GM12878 (cell line): ENCODE measurements at regions not wholly inside any gene's neighbourhood (a gene's known extent, or its start where the extent isn't known, plus 50 kb on each side); places are given as distances from the start of the nearest gene placed in this dataset.

Experiments
- ATAC-seq: fragments of 200-7000 bp; cut with Tn5 transposase; 3 replicates; pipeline ENCODE4 v1.9.1; 2020; ENCODE audit warnings: mild to moderate bottlenecking, moderate library complexity
- BruUV-seq: library from RNA; stranded (reverse); fragments of 400-500 nt; replicated peaks from 2 replicates; lab custom pipeline; 2021; lab: Mats Ljungman, UMichigan
- CTCF ChIA-PET: fragments of 300-600 bp; sonication (Branson Sonifier 250); formaldehyde crosslinking; extraction: SDS; loops from one replicate; lab custom pipeline; 2021; ENCODE audit warnings: inconsistent platforms; lab: Yijun Ruan, JAX
- POLR2A ChIA-PET: fragments of 350-600 bp; formaldehyde crosslinking; extraction: SDS; loops from one replicate; lab custom pipeline; 2021; ENCODE audit warnings: inconsistent platforms; lab: Charles Lee
- RAD21 ChIA-PET: fragments of 300-600 bp; sonication (Branson Sonifier 250); formaldehyde crosslinking; loops from one replicate; lab custom pipeline; 2023; ENCODE audit warnings: antibody characterized with exemption; ENCODE audit not compliant: unreplicated experiment; lab: Charles Lee
- SMC1A ChIA-PET: fragments of 300-600 bp; sonication (Branson Sonifier 250); formaldehyde crosslinking; loops from one replicate; lab custom pipeline; 2023; ENCODE audit not compliant: unreplicated experiment, uncharacterized antibody; lab: Charles Lee
- DNase-seq: peaks from one replicate; pipeline ENCODE4 v3.0.0-alpha.2; 2011; ENCODE audit warnings: low read depth, low spot score
- FAIRE-seq: peaks from 3 replicates; lab custom pipeline; 2011; peaks lifted over from hg19 to GRCh38; lab: Jason Lieb, UNC
- H2AFZ ChIP-seq: 2 replicates; pipeline ENCODE4 v1.6.0; 2011; ENCODE audit warnings: low read depth, low read length, control low read depth; ENCODE audit not compliant: control insufficient read depth
- H3K27ac ChIP-seq: 2 replicates; pipeline ENCODE4 v1.5.1; 2011; ENCODE audit warnings: control low read depth; ENCODE audit not compliant: control insufficient read depth, insufficient read depth
- H3K27me3 ChIP-seq, 2 experiments: replicated peaks in 1 of 2; 2 replicates each; pipeline versions ENCODE4 v1.6.0 to v1.6.1; 2011; ENCODE audit warnings: low read length in 1 of 2; ENCODE audit not compliant: control insufficient read depth in 2 of 2, insufficient read depth in 2 of 2
- H3K36me3 ChIP-seq, 2 experiments: 2 replicates each; pipeline ENCODE4 v1.5.1; 2011; ENCODE audit warnings: low read length in 1 of 2; ENCODE audit not compliant: control insufficient read depth in 2 of 2, insufficient read depth in 2 of 2
- H3K4me1 ChIP-seq: 2 replicates; pipeline ENCODE4 v1.6.1; 2011; ENCODE audit warnings: mild to moderate bottlenecking, low read length, moderate library complexity, mixed read lengths; ENCODE audit not compliant: control insufficient read depth, insufficient read depth
- H3K4me2 ChIP-seq: 2 replicates; pipeline ENCODE4 v1.6.0; 2011; ENCODE audit warnings: control low read depth; ENCODE audit not compliant: control insufficient read depth, insufficient read depth
- H3K4me3 ChIP-seq: fragments of 200-600 bp; sonication (generic); 2 replicates; pipeline ENCODE4 v1.5.1; 2016
- H3K79me2 ChIP-seq: 2 replicates; pipeline ENCODE4 v1.6.0; 2011; ENCODE audit warnings: low read length; ENCODE audit not compliant: control insufficient read depth, insufficient read depth
- H3K9ac ChIP-seq: 2 replicates; pipeline ENCODE4 v1.8.0; 2011; ENCODE audit warnings: low read length, control low read depth, mixed read lengths; ENCODE audit not compliant: control insufficient read depth, insufficient read depth
- H3K9me3 ChIP-seq: replicated peaks from 3 replicates; pipeline ENCODE4 v1.5.1; 2011; ENCODE audit warnings: mild to moderate bottlenecking, low read length; ENCODE audit not compliant: control insufficient read depth, insufficient read depth
- H4K20me1 ChIP-seq: 2 replicates; pipeline ENCODE4 v1.6.0; 2011; ENCODE audit not compliant: control insufficient read depth, insufficient read depth
- ATF7 ChIP-seq: fragments of 450-650 bp; IDR thresholded peaks from 2 replicates; pipeline ENCODE4 v1.6.1; 2016; ENCODE audit warnings: low read depth, mild to moderate bottlenecking
- BHLHE40 ChIP-seq, 2 experiments: fragments of 450-650 bp in 1 of 2; IDR thresholded peaks; 2 replicates each; pipeline ENCODE4 v1.6.1; 2011 to 2017; ENCODE audit warnings: low read depth in 2 of 2, borderline replicate concordance in 1 of 2, improper control_type of control experiment in 1 of 2, low read length in 1 of 2, mild to moderate bottlenecking in 1 of 2
- MEF2A ChIP-seq: IDR thresholded peaks from 2 replicates; pipeline ENCODE4 v1.6.1; 2011; ENCODE audit warnings: low read depth, mild to moderate bottlenecking, low read length, moderate library complexity; ENCODE audit not compliant: insufficient read depth
- POLR2A ChIP-seq: IDR thresholded peaks from 2 replicates; pipeline ENCODE4 v1.6.1; 2011; ENCODE audit warnings: low read depth, mild to moderate bottlenecking, low read length
- RAD21 ChIP-seq: IDR thresholded peaks from 2 replicates; pipeline ENCODE4 v1.6.1; 2011; ENCODE audit warnings: mild to moderate bottlenecking, low read depth, low read length, moderate library complexity; ENCODE audit not compliant: insufficient read depth
- SRF ChIP-seq, 2 experiments: IDR thresholded peaks; 2 replicates each; pipeline ENCODE4 v1.6.1; 2011; ENCODE audit warnings: low read depth in 2 of 2, low read length in 2 of 2, mild to moderate bottlenecking in 1 of 2, moderate library complexity in 1 of 2
- ZBTB40 ChIP-seq: fragments of 450-650 bp; IDR thresholded peaks from 2 replicates; pipeline ENCODE4 v1.6.1; 2016; ENCODE audit warnings: mild to moderate bottlenecking, moderate library complexity, borderline replicate concordance
- ZNF207 ChIP-seq: fragments of 450-650 bp; IDR thresholded peaks from 2 replicates; pipeline ENCODE4 v1.6.1; 2014; ENCODE audit warnings: antibody characterized with exemption, mild to moderate bottlenecking, borderline replicate concordance
- WGBS: methylation state at CpG from one replicate; pipeline ENCODE4 v1.1.6; 2016; ENCODE audit warnings: low lambda C conversion rate; ENCODE audit not compliant: insufficient replicate concordance, insufficient coverage; ENCODE audit errors: missing lambda C conversion rate; 5-methylcytosine and 5-hydroxymethylcytosine counted together
- in situ Hi-C: fragments of 300-500 bp; cut with MboI; formaldehyde crosslinking; loops from 9 replicates; pipeline ENCODE4 v1.14.3; 2018; ENCODE audit warnings: mixed read lengths
- intact Hi-C: fragments of 100-400 bp; cut with micrococcal nuclease; formaldehyde crosslinking; loops from one replicate; pipeline ENCODE4 v1.14.2; 2022; ENCODE audit not compliant: unreplicated experiment

- Histone ChIP-seq H3K27me3 (no peaks in the 10 kb centered on the region), H3K4me1 (no peaks in the 10 kb centered on the region), H3K36me3 (no peaks in the 10 kb centered on the region), H4K20me1 (no peaks in the 10 kb centered on the region), H3K9ac (no peak overlapping the region), H3K27ac (no peak overlapping the region), H3K9me3 (no peaks in the 10 kb centered on the region), H3K4me3 (no peak overlapping the region), H2AFZ (no peak overlapping the region), H3K4me2 (no peak overlapping the region), H3K79me2 (no peaks in the 10 kb centered on the region)
- POLR2A ChIA-PET = no interaction called here
- in situ Hi-C loops = no loop called here
- BruUV-seq = no TSS peak
- SMC1A ChIA-PET = no interaction called here
- FAIRE-seq = no peak
- 50% methylated on average over 5 of the region's 5 CpGs for WGBS
- intact Hi-C loops = no loop called here
- TF ChIP-seq RAD21 = no peak
- no peak for TF ChIP-seq SRF (IDR thresholded peaks at IDR 0.05; ENCODE audit: low read depth in 2 of 2, low read length in 2 of 2)
- no peak for TF ChIP-seq ZBTB40
- no peak for TF ChIP-seq MEF2A
- no peak for TF ChIP-seq ZNF207
- TF ChIP-seq ATF7 = no peak
- TF ChIP-seq BHLHE40 (IDR thresholded peaks at IDR 0.05; ENCODE audit: borderline replicate concordance in 1 of 2, low read depth in 2 of 2, low read length in 1 of 2) = no peak
- TF ChIP-seq POLR2A = no peak
- ATAC-seq = no peak
- RAD21 ChIA-PET = no interaction called here
- CTCF ChIA-PET = no interaction called here
- DNase-seq = no peak
Observed at GRCh38 chr1:232575763-232576040, 54.2 kb downstream of the SIPA1L2 start.
